Ishikawa (cell line): ENCODE measurements at regions not wholly inside any gene's neighbourhood (a gene's known extent, or its start where the extent isn't known, plus 50 kb on each side); places are given as distances from the start of the nearest gene placed in this dataset.

Source experiments
- EP300 ChIP-seq: IDR thresholded peaks from 2 replicates; pipeline ENCODE4 v1.6.1; 2012; ENCODE audit warnings: borderline replicate concordance
- NFIC ChIP-seq: IDR thresholded peaks from 2 replicates; pipeline ENCODE4 v1.6.1; 2012
- RAD21 ChIP-seq: IDR thresholded peaks from 2 replicates; pipeline ENCODE4 v1.6.1; 2012; ENCODE audit warnings: low read depth
- TAF1 ChIP-seq: IDR thresholded peaks from 2 replicates; pipeline ENCODE4 v1.6.1; 2012; ENCODE audit warnings: low read depth, mild to moderate bottlenecking
- TF ChIP-seq, protein P1 (sequence below): IDR thresholded peaks from 2 replicates; pipeline ENCODE4 v1.6.1; 2012; ENCODE audit warnings: low read depth, mild to moderate bottlenecking

DNA sequence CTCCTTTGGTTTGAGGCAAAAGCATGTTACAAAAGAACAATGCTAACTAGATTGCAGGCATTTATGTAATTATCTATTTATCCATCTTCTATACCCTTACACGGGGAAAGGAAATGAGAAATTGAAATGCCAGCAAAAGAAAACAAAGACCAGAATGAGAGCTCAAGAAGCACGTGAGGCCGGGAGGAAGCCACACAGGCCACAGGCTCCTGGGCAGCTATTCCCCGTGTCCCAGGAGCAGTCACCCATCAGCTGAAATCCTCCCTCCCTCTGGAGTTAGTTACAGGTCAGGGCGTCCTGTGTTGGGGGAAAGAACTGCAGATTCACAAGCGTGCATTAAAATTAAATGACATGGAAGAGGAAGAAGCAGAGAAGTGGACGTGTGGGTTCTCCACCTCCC, 64.7 kb upstream of the RPS6KA2 start:
- TF ChIP-seq EP300 = no peak
- TF ChIP-seq RAD21 = no peak
- TF ChIP-seq TAF1 = no peak
- TF ChIP-seq, protein P1, sequence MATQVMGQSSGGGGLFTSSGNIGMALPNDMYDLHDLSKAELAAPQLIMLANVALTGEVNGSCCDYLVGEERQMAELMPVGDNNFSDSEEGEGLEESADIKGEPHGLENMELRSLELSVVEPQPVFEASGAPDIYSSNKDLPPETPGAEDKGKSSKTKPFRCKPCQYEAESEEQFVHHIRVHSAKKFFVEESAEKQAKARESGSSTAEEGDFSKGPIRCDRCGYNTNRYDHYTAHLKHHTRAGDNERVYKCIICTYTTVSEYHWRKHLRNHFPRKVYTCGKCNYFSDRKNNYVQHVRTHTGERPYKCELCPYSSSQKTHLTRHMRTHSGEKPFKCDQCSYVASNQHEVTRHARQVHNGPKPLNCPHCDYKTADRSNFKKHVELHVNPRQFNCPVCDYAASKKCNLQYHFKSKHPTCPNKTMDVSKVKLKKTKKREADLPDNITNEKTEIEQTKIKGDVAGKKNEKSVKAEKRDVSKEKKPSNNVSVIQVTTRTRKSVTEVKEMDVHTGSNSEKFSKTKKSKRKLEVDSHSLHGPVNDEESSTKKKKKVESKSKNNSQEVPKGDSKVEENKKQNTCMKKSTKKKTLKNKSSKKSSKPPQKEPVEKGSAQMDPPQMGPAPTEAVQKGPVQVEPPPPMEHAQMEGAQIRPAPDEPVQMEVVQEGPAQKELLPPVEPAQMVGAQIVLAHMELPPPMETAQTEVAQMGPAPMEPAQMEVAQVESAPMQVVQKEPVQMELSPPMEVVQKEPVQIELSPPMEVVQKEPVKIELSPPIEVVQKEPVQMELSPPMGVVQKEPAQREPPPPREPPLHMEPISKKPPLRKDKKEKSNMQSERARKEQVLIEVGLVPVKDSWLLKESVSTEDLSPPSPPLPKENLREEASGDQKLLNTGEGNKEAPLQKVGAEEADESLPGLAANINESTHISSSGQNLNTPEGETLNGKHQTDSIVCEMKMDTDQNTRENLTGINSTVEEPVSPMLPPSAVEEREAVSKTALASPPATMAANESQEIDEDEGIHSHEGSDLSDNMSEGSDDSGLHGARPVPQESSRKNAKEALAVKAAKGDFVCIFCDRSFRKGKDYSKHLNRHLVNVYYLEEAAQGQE = no peak
- TF ChIP-seq NFIC = no peak
